Gastroesophageal sphincter (tissue), 4 donors: ENCODE measurements at regions not wholly inside any gene's neighbourhood (a gene's known extent, or its start where the extent isn't known, plus 50 kb on each side); places are given as distances from the start of the nearest gene placed in this dataset.

Experiments
- ATAC-seq: fragments of 150-250 bp; one replicate; pipeline ENCODE4 v1.9.1; 2016; ENCODE audit warnings: mild to moderate bottlenecking, moderate library complexity
- H3K27ac ChIP-seq, 4 donors: fragments of 200-600 bp; sonication (generic) in 3 of 4; 1 replicate in 3 of 4; 2 replicates in 1 of 4; pipeline ENCODE4 v1.5.1; 2016 to 2019
- H3K27me3 ChIP-seq: fragments of 200-600 bp; sonication (generic); one replicate; pipeline ENCODE4 v1.5.1; 2019
- H3K36me3 ChIP-seq, 2 donors: fragments of 200-600 bp; sonication (generic); one replicate each; pipeline ENCODE4 v1.5.1; 2019; ENCODE audit warnings: control low read depth in 1 of 2
- H3K4me1 ChIP-seq, 3 donors: fragments of 200-600 bp; sonication (generic); 1 replicate in 2 of 3; 2 replicates in 1 of 3; pipeline ENCODE4 v1.5.1; 2016 to 2019; ENCODE audit warnings: control low read depth in 2 of 3
- H3K4me3 ChIP-seq, 2 donors: fragments of 200-600 bp; sonication (generic); one replicate each; pipeline ENCODE4 v1.5.1; 2019; ENCODE audit warnings: mild to moderate bottlenecking in 1 of 2, moderate library complexity in 1 of 2
- H3K9me3 ChIP-seq, 3 donors: fragments of 200-600 bp; sonication (generic); one replicate each; pipeline ENCODE4 v1.5.1; 2017 to 2019; ENCODE audit warnings: control low read depth in 2 of 3
- EP300 ChIP-seq: sonication (generic); formaldehyde crosslinking; IDR thresholded peaks from one replicate; pipeline ENCODE4 v1.6.1; 2017; ENCODE audit warnings: antibody characterized with exemption, mild to moderate bottlenecking
- POLR2A ChIP-seq, 2 donors: fragments of 450-650 bp; IDR thresholded peaks; one replicate each; pipeline ENCODE4 v1.6.1; 2017; ENCODE audit warnings: antibody characterized with exemption in 2 of 2, mild to moderate bottlenecking in 2 of 2, moderate library complexity in 1 of 2
- POLR2AphosphoS5 ChIP-seq: sonication (generic); formaldehyde crosslinking; IDR thresholded peaks from one replicate; pipeline ENCODE4 v1.6.1; 2017; ENCODE audit warnings: antibody characterized with exemption
- WGBS, 2 donors: methylation state at CpG; one replicate each; pipeline ENCODE4 v1.1.5; 2018; ENCODE audit warnings: low coverage in 1 of 2; 5-methylcytosine and 5-hydroxymethylcytosine counted together
- TF ChIP-seq, protein P1 (sequence below), 4 experiments: fragments of 200-600 bp in 2 of 4; fragments of 450-650 bp in 2 of 4; sonication (generic) in 1 of 4; IDR thresholded peaks; one replicate each; pipeline ENCODE4 v1.5.1; 2017 to 2019; ENCODE audit warnings: antibody characterized with exemption in 4 of 4, mild to moderate bottlenecking in 2 of 4, moderate library complexity in 2 of 4

DNA sequence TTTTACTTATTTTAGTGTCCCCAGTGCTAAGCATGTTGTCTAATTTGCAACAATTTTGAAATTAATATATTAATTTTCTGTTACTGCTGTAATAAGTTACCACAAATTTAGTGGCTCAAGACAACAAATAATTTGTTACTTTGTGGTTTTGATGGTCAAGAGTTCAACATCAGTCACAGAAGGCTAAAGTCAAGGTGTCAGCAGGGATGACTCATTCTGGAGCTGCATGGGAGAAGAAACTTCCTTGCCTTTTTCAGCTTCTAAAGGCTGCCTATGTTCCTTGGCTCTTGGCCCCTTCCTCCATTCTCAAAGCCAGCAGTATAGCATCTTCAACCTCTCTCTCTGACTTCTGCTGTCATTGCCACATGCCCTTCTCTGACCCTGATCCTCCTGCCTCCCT, 271.8 kb downstream of the HLX start:
- H3K4me3 ChIP-seq = no peak overlapping the region
- no peaks in the 10 kb centered on the region for H3K27me3 ChIP-seq
- no peaks in the 10 kb centered on the region for H3K4me1 ChIP-seq
- H3K9me3 ChIP-seq = no peaks in the 10 kb centered on the region
- no peak for TF ChIP-seq POLR2AphosphoS5
- TF ChIP-seq EP300 = no peak
- TF ChIP-seq, protein P1, sequence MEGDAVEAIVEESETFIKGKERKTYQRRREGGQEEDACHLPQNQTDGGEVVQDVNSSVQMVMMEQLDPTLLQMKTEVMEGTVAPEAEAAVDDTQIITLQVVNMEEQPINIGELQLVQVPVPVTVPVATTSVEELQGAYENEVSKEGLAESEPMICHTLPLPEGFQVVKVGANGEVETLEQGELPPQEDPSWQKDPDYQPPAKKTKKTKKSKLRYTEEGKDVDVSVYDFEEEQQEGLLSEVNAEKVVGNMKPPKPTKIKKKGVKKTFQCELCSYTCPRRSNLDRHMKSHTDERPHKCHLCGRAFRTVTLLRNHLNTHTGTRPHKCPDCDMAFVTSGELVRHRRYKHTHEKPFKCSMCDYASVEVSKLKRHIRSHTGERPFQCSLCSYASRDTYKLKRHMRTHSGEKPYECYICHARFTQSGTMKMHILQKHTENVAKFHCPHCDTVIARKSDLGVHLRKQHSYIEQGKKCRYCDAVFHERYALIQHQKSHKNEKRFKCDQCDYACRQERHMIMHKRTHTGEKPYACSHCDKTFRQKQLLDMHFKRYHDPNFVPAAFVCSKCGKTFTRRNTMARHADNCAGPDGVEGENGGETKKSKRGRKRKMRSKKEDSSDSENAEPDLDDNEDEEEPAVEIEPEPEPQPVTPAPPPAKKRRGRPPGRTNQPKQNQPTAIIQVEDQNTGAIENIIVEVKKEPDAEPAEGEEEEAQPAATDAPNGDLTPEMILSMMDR (IDR thresholded peaks at IDR 0.05) = no peak
- TF ChIP-seq POLR2A (IDR thresholded peaks at IDR 0.05) = no peak
- H3K36me3 ChIP-seq = no peaks in the 10 kb centered on the region
- no peak overlapping the region for H3K27ac ChIP-seq
- ATAC-seq = no peak

DNA sequence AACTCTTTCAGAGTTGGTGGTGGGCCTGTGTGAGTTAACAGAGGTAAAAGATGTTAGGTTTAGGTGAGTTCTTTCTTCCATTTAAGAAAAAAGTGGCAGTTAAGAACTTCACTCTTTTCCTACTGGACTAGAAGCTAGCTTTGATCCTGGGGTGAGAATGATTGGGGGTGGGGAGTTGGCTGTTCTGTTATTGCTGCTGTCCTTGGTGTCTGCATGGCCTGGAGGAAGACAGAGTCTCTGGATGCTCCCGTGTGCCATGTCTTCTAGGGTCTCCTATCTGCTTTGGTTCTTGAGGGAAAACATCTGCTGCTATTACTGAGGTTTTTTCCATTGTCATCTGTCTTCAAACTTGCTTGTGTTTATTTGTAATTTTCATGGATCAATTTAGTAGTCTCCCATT, 275.7 kb downstream of the HLX start:
- H3K27me3 ChIP-seq = no peaks in the 10 kb centered on the region
- H3K9me3 ChIP-seq = no peaks in the 10 kb centered on the region
- H3K4me3 ChIP-seq = no peak overlapping the region
- H3K36me3 ChIP-seq = no peaks in the 10 kb centered on the region
- TF ChIP-seq, protein P1 (IDR thresholded peaks at IDR 0.05) = no peak
- TF ChIP-seq POLR2AphosphoS5 = no peak
- no peak for TF ChIP-seq POLR2A (IDR thresholded peaks at IDR 0.05)
- TF ChIP-seq EP300 = no peak
- no peak for ATAC-seq
- H3K4me1 ChIP-seq = no peaks in the 10 kb centered on the region
- H3K27ac ChIP-seq = no peak overlapping the region
- 63 to 80% methylated on average over 1 of the region's 1 CpG for WGBS, 2 donors

DNA sequence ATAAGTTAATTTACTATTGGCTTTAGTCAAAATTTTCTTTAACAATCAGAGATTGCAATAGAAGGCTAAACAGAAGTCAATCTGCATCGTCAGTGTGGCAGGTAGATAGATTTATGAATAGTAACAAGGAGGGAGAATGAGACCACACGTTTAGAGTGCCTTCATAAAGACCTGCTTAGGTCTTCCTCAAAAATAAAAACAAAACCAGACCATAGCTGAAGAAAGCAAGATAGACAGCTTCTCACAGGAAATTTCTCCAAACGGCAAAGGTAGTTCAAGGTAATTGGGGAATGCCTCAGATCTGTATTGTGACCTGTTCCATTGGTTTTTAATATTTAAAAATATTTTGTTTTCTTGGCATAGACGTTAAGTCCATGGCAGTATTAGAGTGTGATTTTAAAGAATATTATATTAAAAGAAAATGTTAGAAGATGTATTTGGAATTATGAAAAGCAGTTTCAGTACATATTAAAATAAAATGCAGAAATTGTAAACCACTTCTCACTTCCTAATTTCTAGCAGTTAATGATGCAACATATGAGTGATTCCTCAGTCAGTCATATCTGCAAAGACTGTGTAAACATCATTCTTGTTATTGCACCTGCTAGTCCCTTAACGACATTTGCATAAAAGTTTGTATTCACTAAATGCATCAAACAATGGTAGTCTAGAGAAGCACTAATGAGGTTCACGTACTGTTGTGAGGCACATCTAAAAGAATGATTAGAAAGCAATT, 278.0 kb downstream of the HLX start:
- TF ChIP-seq EP300 = no peak
- no peak for TF ChIP-seq POLR2AphosphoS5
- TF ChIP-seq, protein P1 (IDR thresholded peaks at IDR 0.05) = no peak
- no peak for TF ChIP-seq POLR2A (IDR thresholded peaks at IDR 0.05)
- Histone ChIP-seq H3K27ac (no peak overlapping the region), H3K4me3 (no peak overlapping the region), H3K36me3 (no peaks in the 10 kb centered on the region), H3K9me3 (no peaks in the 10 kb centered on the region), H3K27me3 (no peaks in the 10 kb centered on the region), H3K4me1 (peaks cover 0 to under 1% (median 0%) of the 10 kb centered on the region in 3 donors)
- ATAC-seq = no peak
- WGBS, 2 donors = 65 to 68% methylated on average over 6 of the region's 6 CpGs

DNA sequence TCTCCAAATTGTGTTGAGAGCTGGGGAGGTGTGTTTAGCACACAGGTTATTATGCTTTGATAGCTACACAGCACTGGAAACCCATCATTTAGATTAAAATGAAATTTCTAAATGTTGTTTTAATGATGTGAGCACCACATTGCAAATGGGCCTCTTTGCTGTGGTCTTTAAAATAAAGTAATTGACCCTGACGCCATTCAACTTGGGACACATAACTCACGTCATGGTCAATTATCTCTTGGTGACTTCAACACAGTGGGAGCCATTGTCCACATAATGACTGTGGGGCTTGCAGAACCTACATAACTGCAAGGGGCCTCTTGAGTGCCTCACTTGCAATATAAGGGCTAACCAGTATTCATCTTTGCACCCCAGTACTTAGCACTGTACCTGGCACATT, 280.4 kb downstream of the HLX start:
- H3K4me1 ChIP-seq = peaks cover 0 to 7% (median 0%) of the 10 kb centered on the region in 3 donors
- H3K27me3 ChIP-seq = no peaks in the 10 kb centered on the region
- no peak overlapping the region for H3K27ac ChIP-seq
- ATAC-seq = no peak
- no peak overlapping the region for H3K4me3 ChIP-seq
- WGBS, 2 donors = 80 to 83% methylated on average over 1 to 2 of the region's 2 CpGs
- H3K36me3 ChIP-seq = no peaks in the 10 kb centered on the region
- TF ChIP-seq EP300 (no peak), POLR2AphosphoS5 (no peak), POLR2A (IDR thresholded peaks at IDR 0.05) (no peak)
- TF ChIP-seq, protein P1 (IDR thresholded peaks at IDR 0.05) = no peak
- H3K9me3 ChIP-seq = no peaks in the 10 kb centered on the region

DNA sequence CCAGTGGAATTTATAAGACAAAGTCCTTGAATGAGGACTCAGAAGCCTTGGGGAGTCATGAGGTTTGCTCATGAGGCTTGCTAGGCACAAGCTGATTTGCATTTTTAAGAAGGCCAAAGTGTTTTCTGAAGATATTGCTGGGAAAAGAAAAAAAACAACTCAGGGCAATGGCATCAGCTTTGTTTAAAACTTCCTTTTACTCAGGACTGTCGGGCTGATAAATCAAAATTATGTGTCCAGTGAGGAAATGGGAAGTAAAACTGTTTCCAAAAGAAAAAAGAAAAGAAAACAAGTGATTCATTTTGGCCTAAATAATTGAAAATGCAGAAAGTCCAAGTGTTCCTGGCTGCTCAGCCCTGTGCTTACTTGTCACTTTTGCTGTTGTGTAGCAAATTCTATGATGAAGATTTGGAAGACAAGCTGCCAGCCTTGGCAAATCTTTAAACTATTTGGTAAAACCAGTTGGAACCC, 282.4 kb downstream of the HLX start:
- Histone ChIP-seq H3K36me3 (no peaks in the 10 kb centered on the region), H3K4me1 (peaks cover 0 to 7% (median 0%) of the 10 kb centered on the region in 3 donors), H3K27ac (peak overlapping the region in 2 of 4 donors; percentile 15 to 32), H3K27me3 (no peaks in the 10 kb centered on the region), H3K9me3 (no peaks in the 10 kb centered on the region), H3K4me3 (no peak overlapping the region)
- WGBS, 2 donors = 40 to 100% methylated on average over 1 of the region's 1 CpG
- peak; percentile 11 for TF ChIP-seq POLR2AphosphoS5
- no peak for TF ChIP-seq EP300
- peak; percentile 65 for ATAC-seq
